ENCODE measurements at regions not wholly inside any gene's neighbourhood (a gene's known extent, or its start where the extent isn't known, plus 50 kb on each side); places are given as distances from the start of the nearest gene placed in this dataset.

DNA sequence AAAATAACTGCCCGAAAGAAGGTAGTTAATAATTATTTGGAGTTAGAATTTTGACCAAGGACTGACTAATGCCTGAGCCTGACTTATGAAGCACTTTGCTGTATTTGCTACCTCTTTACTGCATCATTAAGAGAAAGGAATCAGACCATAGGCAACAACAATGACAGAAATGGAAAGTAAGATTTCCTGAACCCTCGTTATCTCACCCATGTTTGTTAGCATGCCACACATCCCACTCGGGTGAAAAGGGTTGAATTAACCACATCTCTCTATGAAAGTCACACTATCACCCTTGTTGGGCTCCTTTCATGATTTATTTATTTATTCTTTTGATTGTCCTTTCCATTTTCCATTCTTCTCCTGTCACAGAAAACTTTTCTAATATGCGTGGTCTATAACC is 59.6 kb downstream of the OLIG3 start:
- DNase-seq, result no peak

- no peak for DNase-seq
Observed at GRCh38 chr6:137432054-137432611, 62.1 kb downstream of the OLIG3 start.

DNA sequence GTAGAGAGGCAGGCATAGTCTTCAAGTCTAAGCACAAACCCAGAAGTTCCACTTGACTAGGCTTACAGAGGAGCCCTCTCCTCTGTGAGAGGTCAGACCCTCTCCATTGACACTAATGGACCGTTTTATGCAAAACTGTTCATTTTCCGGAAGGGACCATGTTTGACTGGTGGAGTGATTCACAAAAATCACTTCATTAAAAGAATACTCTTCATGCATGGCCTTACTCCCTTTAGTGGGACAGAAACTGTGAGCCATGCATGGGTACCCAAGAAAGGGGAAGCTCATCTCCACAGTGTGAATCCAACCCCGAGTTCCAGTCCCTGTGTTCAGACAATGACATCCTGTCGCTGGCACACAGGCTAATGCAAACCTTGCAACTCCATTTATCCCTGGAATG is 63.2 kb downstream of the OLIG3 start:
- no peak for DNase-seq

- DNase-seq, result no peak
Observed at GRCh38 chr6:137427656-137428290, 66.4 kb downstream of the OLIG3 start.

- DNase-seq, result no peak
Observed at GRCh38 chr6:137426007-137426689, 68.0 kb downstream of the OLIG3 start.

DNA sequence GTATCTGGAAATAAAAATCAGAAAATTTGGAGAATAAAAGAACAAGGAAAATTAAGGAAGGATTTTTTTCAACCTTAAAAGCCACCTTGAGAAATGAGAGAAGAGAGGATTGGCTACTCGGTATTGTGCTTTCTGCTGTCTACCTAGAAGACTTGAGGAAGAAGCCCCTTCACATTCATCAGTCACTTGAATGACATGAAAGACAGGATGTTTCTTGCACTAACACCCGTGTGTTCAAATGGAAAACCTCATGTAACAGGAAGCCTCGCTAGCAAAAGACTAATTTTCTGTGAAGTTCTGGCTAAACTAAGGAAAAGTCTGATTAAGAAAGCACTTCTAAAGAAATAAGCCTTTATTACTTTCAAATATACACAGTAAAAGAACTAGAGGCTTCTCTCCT is 69.9 kb downstream of the OLIG3 start:
- DNase-seq, result no peak

DNA sequence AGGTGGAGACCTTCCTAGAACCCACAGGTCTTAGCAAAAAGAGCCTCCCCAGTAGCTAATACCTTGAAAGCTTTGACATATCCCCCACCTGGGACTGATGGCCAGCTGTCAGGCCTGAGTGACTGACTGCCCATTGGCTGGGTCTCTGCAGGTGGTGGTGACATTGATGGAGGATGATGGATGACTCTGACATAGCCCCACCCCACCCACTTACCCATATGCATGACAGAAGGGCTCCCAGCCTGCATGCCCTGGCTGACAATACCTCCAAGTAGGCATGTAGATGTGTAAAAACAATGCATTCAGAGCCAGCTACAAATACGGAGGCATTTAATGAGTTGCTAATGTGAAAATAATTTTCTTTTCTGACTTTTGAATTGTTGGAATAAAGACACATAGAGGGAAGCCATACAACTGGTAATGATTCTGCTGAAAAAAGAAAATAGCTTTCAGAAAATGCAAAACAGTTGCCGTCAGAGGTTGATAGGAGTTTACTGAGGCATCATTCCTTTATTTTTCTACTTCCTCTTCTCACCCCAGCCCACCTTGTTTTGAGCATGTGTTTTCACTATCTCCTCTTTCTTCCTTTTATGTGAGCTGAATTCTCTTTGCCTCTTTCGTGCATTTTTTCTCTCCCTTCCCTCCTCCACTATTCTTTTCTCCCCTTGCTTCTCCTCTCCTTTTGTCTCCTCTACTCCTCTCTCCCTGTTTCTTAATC is 70.6 kb downstream of the OLIG3 start:
- no peak for DNase-seq

- DNase-seq, result no peak
Observed at GRCh38 chr6:137417396-137417795, 76.8 kb downstream of the OLIG3 start.

- DNase-seq, result no peak
Observed at GRCh38 chr6:137416376-137417109, 77.7 kb downstream of the OLIG3 start.

DNA sequence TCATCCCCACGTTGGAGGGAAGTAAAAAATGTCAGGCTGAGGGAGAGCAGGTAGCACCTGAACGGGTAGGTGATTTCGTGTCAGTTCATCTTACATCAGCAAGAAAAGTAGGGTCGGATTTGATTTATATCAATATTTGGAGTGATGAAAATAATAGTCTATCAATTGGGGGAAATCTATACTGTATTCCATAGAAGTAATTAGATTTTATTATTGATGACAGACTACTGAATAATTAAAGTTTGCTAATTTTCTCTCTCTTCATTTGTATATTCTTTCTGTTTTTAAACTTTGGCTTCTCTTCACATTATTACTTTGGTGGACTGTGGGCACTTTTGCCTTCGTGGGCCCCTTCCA is 78.4 kb downstream of the OLIG3 start:
- DNase-seq, result no peak

DNA sequence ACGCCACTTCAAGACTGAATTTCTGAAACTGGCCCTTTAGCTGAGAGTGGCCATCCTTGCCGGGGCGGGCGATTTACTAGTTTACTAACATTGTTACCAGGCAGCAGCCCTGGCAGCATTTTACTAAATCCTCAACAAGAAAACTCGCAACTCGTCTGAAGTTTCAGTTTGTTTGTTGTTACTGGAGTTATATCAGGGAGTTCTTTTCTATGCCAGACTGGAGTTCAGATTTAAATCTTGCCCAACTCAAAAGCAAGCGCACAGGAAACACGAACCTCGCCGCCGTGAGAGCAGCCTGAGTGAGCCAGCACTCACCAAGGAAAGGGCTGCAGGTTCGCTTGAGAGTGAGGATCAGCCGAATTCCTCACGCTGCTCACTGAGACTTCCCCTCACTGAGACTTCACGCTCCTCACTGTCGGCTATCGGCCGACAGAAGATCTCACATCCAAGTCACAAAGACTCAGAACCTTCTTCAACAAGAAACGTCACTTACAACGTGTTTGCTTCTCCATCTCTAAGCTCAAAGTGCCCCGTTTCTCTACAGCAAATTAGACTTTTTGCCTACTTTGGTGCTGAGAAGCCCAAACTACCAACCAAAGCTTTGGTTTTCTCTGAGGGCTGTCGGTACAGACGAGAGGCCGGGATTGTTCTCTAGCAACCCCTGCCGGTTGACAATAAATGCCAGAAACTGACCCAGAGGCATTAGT is 78.9 kb downstream of the OLIG3 start:
- no peak for DNase-seq

DNA sequence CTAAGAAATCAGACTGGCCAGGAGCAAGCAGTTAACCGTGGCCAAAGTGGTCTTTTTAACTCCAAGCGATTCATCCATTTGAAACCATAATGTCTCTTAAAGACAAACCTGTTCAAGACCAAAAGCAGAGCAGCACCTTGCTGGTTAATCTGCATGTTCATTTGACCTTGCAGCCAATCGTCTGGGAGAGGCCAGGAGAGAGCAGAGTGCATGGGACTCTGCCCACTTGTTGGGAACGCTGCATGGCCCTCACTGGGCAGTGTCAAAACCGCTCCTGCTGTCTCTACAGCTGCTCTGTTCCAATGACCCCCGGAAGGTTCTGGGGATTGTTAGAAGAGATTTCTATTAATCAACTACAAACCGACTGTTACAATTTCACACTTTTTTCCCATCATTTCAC is 79.6 kb downstream of the OLIG3 start:
- DNase-seq, result no peak

GRCh38 chr6:137413482-137413881 is 80.7 kb downstream of the OLIG3 start:
- DNase-seq, result no peak

DNA sequence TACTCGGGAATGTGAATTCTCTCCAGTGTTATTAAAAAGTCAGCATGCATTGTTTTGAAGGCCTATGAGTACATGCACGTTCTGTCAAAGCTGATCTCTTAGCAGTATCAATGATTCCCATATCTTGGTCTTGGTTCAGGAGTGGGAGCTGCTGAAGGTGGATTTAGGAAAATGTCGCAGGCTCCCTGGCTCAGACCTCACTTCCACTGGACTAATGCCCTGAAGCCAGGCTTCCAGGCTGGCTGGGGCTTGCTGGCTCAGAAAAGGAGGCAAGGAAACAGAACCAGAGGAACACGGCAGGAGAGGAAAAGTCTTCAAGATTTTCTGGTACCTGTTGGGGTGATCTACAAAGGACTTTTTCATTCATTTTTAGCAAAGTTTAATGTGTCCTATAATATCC is 81.6 kb downstream of the OLIG3 start:
- DNase-seq, result no peak

- no peak for DNase-seq
Observed at GRCh38 chr6:137409266-137409777, 84.9 kb downstream of the OLIG3 start.

GRCh38 chr6:137407816-137408215 is 86.4 kb downstream of the OLIG3 start:
- DNase-seq, result no peak

DNA sequence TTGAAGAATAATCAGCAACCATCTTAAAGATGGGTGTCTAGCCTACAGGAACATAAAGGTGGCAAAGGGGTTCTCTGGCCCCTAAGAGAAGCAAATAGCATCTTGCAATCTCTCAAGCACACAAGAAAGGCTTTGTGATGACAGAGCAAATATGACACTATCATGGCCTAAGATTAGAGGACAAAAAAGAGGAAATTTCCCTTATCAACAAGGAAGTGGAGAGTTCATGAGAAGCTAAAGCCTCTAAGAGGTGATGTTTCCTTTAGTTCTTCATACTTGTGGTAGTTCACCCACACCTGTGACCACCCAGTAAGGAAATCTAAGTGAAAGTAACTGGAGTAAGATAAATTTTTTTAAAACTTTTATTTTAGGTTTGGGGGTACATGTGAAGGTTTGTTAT is 88.4 kb downstream of the OLIG3 start:
- DNase-seq, result no peak

DNA sequence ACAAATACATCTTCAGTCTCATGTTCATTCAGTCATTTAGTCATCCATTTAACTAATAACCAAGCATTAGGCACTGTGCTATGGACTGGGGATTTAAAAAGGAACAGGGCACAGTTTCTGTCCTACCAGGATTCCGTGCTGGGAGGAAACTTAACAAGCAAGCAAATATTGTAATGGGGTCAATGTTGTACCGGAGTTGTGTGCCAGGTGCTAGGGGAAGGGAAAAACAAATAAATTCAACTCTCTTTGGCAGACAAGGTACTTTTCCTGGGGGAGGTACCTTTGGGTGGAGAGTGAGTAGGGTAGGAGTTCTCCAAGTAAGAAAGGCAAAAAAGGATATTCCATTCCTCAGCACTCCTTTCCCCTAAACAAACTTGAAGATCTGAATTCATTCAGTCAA is 90.3 kb downstream of the OLIG3 start:
- no peak for DNase-seq

DNA sequence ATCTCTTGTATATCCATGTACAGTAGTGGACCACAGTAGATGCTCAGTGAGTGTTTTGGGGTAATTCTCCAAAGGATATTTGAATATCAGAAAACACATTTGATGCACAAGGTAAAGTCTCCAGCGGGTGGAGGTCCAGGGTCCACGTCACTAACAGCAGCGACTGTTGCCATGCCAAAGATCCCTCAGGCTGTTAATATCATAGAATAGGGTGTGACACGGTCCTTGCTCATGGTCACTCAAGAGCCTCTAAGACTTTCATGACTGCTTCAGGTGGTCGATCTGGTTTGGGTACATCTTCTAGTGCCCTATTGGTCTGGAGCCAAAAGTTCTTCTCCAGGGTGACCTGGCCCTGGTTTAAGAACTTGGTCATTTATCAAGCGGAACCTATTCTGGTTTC is 90.8 kb downstream of the OLIG3 start:
- no peak for DNase-seq

DNA sequence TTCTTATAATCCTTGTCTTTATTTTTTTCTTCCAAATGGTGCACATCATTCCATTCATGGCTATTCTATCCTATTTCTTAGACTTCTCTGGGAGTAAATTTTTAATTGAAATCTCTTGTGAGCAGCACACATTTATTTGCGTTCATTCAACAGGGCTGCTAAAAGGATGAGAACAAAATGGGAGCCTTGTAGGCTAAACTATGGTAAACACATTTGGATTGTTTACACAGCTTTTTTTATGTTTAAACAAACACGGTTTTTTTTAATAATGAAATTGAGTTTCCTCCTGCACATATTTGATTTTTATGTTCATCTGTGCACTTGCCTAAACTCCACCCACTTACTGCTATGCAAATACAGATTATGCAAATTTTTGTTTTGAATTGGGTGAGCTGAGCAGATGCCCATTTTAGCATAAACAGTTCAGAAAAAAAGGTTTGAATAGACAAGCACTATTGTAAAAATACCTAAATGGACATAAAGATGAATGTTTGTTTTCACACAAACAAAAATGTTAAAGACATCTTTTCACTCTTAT is 92.0 kb downstream of the OLIG3 start:
- DNase-seq, result no peak

DNA sequence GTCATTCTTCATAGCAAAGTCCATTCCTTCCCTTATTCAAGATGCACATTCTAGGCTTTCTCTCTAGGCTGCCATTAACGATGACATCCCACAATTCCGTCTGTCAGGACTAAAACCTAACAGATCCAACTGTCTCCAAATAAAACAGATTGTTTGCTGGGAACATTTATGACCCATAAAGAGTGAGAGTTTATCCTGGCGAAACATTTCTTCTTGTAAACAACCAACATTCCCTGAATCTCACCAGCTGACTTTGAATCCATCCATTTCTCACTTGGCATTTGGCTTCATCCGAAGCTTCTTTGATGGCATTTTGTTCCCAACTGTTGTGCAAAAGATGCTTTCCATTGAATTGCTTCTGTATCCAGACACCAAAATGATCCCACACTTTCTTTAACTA is 93.1 kb downstream of the OLIG3 start:
- no peak for DNase-seq

DNA sequence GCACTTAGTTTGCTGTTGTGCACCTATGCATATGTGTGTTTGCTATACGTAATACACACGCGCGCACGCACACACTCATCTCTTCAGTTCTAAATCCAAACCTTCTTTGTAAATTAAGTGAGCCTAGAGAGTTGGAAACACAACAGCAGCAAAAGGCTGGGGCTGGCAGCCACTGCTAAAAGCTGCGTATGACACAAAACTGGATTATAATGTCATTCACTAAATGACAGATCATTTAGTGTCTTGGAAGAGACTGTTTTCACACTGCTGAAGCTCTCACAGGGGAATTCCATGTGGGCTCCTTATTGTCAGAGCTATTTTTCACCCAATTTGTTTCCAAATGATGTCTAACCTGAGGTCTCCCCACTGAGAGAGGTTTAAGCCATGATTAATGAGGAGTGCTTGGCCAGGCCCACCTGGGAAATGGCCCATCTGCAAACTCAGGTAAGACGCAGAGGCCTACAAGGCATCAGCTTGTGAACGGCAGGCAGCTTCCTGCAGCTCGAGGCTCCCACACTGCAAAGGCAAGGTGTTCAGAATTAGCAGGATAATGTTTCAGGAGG is 94.2 kb downstream of the OLIG3 start:
- DNase-seq, result no peak
